Parathyroid adenoma (tissue), 2 donors: ENCODE measurements at regions not wholly inside any gene's neighbourhood (a gene's known extent, or its start where the extent isn't known, plus 50 kb on each side); places are given as distances from the start of the nearest gene placed in this dataset.

ENCODE experiments used
- H2AFZ ChIP-seq: fragments of 300-600 bp; sonication (generic); one replicate; pipeline ENCODE4 v1.7.0; 2017; ENCODE audit warnings: antibody characterized with exemption, mild to moderate bottlenecking
- H3K27ac ChIP-seq: fragments of 300-600 bp; sonication (generic); one replicate; pipeline ENCODE4 v1.7.0; 2017
- H3K27me3 ChIP-seq: fragments of 300-600 bp; sonication (generic); one replicate; pipeline ENCODE4 v1.7.0; 2017; ENCODE audit warnings: low read length; ENCODE audit not compliant: control insufficient read depth, insufficient read depth
- H3K36me3 ChIP-seq: fragments of 300-600 bp; sonication (generic); one replicate; pipeline ENCODE4 v1.7.0; 2017; ENCODE audit warnings: low read length; ENCODE audit not compliant: control insufficient read depth, insufficient read depth
- H3K4me1 ChIP-seq: fragments of 300-600 bp; sonication (generic); one replicate; pipeline ENCODE4 v1.7.0; 2017; ENCODE audit warnings: control low read depth
- H3K4me2 ChIP-seq: fragments of 300-600 bp; sonication (generic); one replicate; pipeline ENCODE4 v1.7.0; 2017; ENCODE audit warnings: low read length
- H3K4me3 ChIP-seq: fragments of 300-600 bp; sonication (generic); one replicate; pipeline ENCODE4 v1.7.0; 2017; ENCODE audit warnings: low read depth, low read length
- H3K79me2 ChIP-seq: fragments of 300-600 bp; sonication (generic); one replicate; pipeline ENCODE4 v1.7.0; 2017; ENCODE audit warnings: control low read depth
- H3K9ac ChIP-seq: fragments of 300-600 bp; sonication (generic); one replicate; pipeline ENCODE4 v1.7.0; 2017; ENCODE audit warnings: mild to moderate bottlenecking
- H3K9me3 ChIP-seq: fragments of 300-600 bp; sonication (generic); one replicate; pipeline ENCODE4 v1.7.0; 2017; ENCODE audit warnings: low read length; ENCODE audit not compliant: control insufficient read depth
- TF ChIP-seq, protein P1 (sequence below): fragments of 300-600 bp; sonication (generic); IDR thresholded peaks from one replicate; pipeline ENCODE4 v1.7.0; 2017; ENCODE audit warnings: antibody characterized with exemption, mild to moderate bottlenecking
- donor health status: primary hyperparathyroidism.

GRCh38 chr14:88929656-88930436, 105.4 kb downstream of the TTC8 start:
- Histone ChIP-seq H3K9me3 (no peaks in the 10 kb centered on the region), H3K4me1 (no peaks in the 10 kb centered on the region), H3K79me2 (no peaks in the 10 kb centered on the region), H3K4me3 (no peak overlapping the region), H2AFZ (no peak overlapping the region), H3K9ac (no peak overlapping the region), H3K27me3 (no peaks in the 10 kb centered on the region), H3K4me2 (no peak overlapping the region), H3K36me3 (no peaks in the 10 kb centered on the region), H3K27ac (no peak overlapping the region)
- TF ChIP-seq, protein P1, sequence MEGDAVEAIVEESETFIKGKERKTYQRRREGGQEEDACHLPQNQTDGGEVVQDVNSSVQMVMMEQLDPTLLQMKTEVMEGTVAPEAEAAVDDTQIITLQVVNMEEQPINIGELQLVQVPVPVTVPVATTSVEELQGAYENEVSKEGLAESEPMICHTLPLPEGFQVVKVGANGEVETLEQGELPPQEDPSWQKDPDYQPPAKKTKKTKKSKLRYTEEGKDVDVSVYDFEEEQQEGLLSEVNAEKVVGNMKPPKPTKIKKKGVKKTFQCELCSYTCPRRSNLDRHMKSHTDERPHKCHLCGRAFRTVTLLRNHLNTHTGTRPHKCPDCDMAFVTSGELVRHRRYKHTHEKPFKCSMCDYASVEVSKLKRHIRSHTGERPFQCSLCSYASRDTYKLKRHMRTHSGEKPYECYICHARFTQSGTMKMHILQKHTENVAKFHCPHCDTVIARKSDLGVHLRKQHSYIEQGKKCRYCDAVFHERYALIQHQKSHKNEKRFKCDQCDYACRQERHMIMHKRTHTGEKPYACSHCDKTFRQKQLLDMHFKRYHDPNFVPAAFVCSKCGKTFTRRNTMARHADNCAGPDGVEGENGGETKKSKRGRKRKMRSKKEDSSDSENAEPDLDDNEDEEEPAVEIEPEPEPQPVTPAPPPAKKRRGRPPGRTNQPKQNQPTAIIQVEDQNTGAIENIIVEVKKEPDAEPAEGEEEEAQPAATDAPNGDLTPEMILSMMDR, result no peak

DNA sequence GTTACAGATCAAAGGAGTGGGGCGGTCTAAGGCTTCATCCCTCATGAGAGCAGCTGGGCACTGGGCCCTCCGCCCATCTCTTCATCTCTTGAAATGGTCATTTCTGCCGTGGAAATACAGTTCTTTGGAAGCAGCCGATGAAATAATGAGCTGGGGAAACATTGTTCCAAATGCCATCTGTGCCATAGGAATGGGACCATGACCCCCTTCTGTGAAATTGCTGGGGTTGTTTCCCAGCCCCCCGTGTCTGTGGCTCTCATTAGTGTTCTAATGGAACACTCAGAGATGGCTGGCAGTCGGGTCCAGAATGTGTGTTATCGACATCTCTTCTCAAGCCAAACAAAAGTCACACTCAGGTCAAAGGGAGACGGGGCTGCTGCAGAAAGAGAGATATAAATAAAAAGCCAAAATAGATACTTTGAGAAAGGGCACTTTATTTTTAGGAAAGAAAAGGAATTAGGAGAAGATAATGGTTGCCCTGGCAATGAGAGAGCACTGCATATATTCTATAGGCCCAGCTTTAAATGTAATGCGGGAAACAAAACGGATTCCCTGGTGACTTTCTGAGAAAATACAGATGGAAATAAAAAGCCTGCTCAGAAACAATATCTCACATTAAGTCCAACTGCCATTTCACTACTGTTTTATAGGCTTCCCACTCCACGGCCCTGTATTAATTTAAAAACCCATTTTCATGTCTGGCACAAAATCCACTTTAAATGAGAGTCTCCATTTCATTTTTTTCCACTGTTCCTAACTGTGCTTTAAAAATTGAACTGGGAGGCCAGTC, 107.1 kb downstream of the TTC8 start:
- Histone ChIP-seq H3K36me3 (no peaks in the 10 kb centered on the region), H3K79me2 (no peaks in the 10 kb centered on the region), H3K4me2 (no peak overlapping the region), H3K4me1 (no peaks in the 10 kb centered on the region), H2AFZ (no peak overlapping the region), H3K27me3 (no peaks in the 10 kb centered on the region), H3K4me3 (no peak overlapping the region), H3K9ac (no peak overlapping the region), H3K9me3 (no peaks in the 10 kb centered on the region), H3K27ac (no peak overlapping the region)
- TF ChIP-seq, protein P1, result no peak

DNA sequence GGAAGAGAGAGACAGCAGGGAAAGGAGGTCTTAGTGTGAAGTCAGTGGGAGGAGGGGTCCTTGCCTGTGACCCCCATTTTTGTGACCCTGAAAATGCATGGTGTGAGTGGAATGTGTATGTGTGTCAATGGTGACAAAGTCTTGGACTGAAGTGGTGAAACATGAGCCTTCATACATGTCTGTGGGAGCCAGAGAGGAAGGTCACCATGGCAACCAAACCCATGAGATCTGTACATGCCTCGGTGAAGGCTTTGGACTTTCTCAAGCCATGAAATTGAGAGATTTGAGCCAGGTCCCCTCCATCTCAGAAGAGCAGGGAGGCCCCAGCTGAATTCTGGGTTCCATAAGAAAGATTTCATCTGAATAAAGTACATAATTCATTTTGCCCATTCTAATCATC, 108.7 kb downstream of the TTC8 start:
- Histone ChIP-seq H3K36me3 (no peaks in the 10 kb centered on the region), H3K9me3 (no peaks in the 10 kb centered on the region), H3K79me2 (no peaks in the 10 kb centered on the region), H3K4me3 (no peak overlapping the region), H3K4me1 (no peaks in the 10 kb centered on the region), H3K27me3 (no peaks in the 10 kb centered on the region), H3K4me2 (no peak overlapping the region), H2AFZ (no peak overlapping the region), H3K27ac (no peak overlapping the region), H3K9ac (no peak overlapping the region)
- TF ChIP-seq, protein P1, result no peak

- H3K9me3 ChIP-seq, result no peaks in the 10 kb centered on the region
Measured at GRCh38 chr14:88934351-88934806, 109.9 kb downstream of the TTC8 start.

More at GRCh38 chr14:88934351-88934806, 109.9 kb downstream of the TTC8 start:
- Histone ChIP-seq H3K79me2 (no peaks in the 10 kb centered on the region), H3K4me1 (no peaks in the 10 kb centered on the region), H3K27me3 (no peaks in the 10 kb centered on the region), H3K4me2 (no peak overlapping the region), H3K27ac (no peak overlapping the region), H3K4me3 (no peak overlapping the region), H3K9ac (no peak overlapping the region), H3K36me3 (no peaks in the 10 kb centered on the region), H2AFZ (no peak overlapping the region)
- TF ChIP-seq, protein P1, result no peak
